ENCODE measurements at regions not wholly inside any gene's neighbourhood (a gene's known extent, or its start where the extent isn't known, plus 50 kb on each side); places are given as distances from the start of the nearest gene placed in this dataset.

- no peak for ATAC-seq
- TF ChIP-seq ZFP3 (CRISPR knock-in tag; IDR thresholded peaks at IDR 0.05) (no peak), ARNTL (CRISPR knock-in tag; IDR thresholded peaks at IDR 0.05; ENCODE audit: borderline replicate concordance, low read depth) (no peak)
Measured at GRCh38 chr18:47448956-47449355, 197.5 kb upstream of the SKOR2 start.

- TF ChIP-seq CREB5 (CRISPR knock-in tag; IDR thresholded peaks at IDR 0.05; ENCODE audit: low read depth): no peak
- TF ChIP-seq ESRRG (CRISPR knock-in tag; IDR thresholded peaks at IDR 0.05): no peak
- TF ChIP-seq PATZ1 (CRISPR knock-in tag; IDR thresholded peaks at IDR 0.05; ENCODE audit: borderline replicate concordance): no peak
- no peak for TF ChIP-seq OSR1 (CRISPR knock-in tag; IDR thresholded peaks at IDR 0.05)
- TF ChIP-seq TSHZ2 (CRISPR knock-in tag; IDR thresholded peaks at IDR 0.05): no peak
- no peak for ATAC-seq
Measured at GRCh38 chr18:47441914-47442313, 190.5 kb upstream of the SKOR2 start.

GRCh38 chr18:47438001-47438400 lies 186.5 kb upstream of the SKOR2 start:
- TF ChIP-seq BACH2 (CRISPR knock-in tag; IDR thresholded peaks at IDR 0.05; ENCODE audit: borderline replicate concordance) (no peak), ZNF70 (CRISPR knock-in tag; IDR thresholded peaks at IDR 0.05) (no peak), CREB5 (CRISPR knock-in tag; IDR thresholded peaks at IDR 0.05; ENCODE audit: low read depth) (no peak), TCF4 (CRISPR knock-in tag; IDR thresholded peaks at IDR 0.05; ENCODE audit: borderline replicate concordance) (no peak), SNAI2 (CRISPR knock-in tag; IDR thresholded peaks at IDR 0.05) (no peak)
- no peak for ATAC-seq

DNA sequence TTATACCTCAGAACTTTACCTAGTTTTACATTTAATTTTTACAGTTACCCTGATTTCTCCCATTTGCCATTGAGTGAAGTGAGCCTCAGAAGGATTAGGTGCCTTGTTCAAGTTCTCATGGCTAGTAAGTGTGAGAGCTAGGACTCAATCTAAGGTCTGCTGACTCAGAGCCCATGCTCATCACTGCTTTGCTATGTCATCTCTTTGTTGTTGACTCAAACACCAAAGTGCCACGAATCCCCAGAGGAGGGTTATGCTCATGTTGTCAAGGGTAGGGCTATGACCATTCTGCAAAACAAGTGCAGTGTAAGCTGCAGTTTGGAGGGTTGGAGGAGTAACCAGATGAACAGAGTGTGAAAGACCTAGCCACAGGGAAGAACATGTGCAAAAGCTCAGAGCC lies 185.4 kb upstream of the SKOR2 start:
- no peak for ATAC-seq

DNA sequence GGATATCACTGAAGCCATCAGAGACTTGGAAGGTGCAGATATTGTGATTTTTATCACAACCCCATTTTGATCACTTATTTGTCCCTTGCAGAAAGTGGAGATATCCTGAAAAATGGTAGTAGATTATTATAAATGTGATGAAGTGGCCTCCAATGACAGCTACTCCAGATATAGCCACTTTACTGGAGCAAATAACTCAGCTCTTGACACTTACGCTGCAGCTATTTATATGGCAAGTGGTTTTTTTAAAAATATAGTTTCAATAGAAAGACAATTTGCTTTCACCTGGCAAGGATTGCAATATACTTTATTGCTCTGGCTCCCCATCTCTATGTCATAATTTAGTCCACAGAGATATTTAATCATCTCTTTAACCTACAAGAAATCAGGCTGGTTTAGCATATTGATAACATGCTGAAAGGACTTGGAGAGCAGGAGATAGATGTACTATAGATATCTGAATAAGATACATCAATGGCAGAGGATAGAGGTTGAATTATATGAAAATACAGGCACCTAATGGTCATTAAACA lies 182.8 kb upstream of the SKOR2 start:
- TF ChIP-seq CSDC2 (CRISPR knock-in tag; IDR thresholded peaks at IDR 0.05): no peak
- no peak for TF ChIP-seq PATZ1 (CRISPR knock-in tag; IDR thresholded peaks at IDR 0.05; ENCODE audit: borderline replicate concordance)
- TF ChIP-seq ZNF70 (CRISPR knock-in tag; IDR thresholded peaks at IDR 0.05): no peak
- no peak for ATAC-seq

More for the DNA sequence above, 185.4 kb upstream of the SKOR2 start:
- TF ChIP-seq CSDC2 (CRISPR knock-in tag; IDR thresholded peaks at IDR 0.05) (no peak), BACH2 (CRISPR knock-in tag; IDR thresholded peaks at IDR 0.05; ENCODE audit: borderline replicate concordance) (no peak), ARNTL (CRISPR knock-in tag; IDR thresholded peaks at IDR 0.05; ENCODE audit: borderline replicate concordance, low read depth) (no peak), PPARA (CRISPR knock-in tag; IDR thresholded peaks at IDR 0.05; ENCODE audit: borderline replicate concordance) (no peak), RARB (CRISPR knock-in tag; IDR thresholded peaks at IDR 0.05) (no peak), ISL1 (CRISPR knock-in tag; IDR thresholded peaks at IDR 0.05) (no peak)
